Parathyroid adenoma (tissue), 2 donors: ENCODE measurements at regions not wholly inside any gene's neighbourhood (a gene's known extent, or its start where the extent isn't known, plus 50 kb on each side); places are given as distances from the start of the nearest gene placed in this dataset.
"Not testable (repeated sequence)": the region's sequence is repeated elsewhere in the genome, so short reads cannot be mapped to it uniquely, and the experiment has no call there.

Experiments used
- H2AFZ ChIP-seq: fragments of 300-600 bp; sonication (generic); one replicate; pipeline ENCODE4 v1.7.0; 2017; ENCODE audit warnings: antibody characterized with exemption, mild to moderate bottlenecking
- H3K27ac ChIP-seq: fragments of 300-600 bp; sonication (generic); one replicate; pipeline ENCODE4 v1.7.0; 2017
- H3K27me3 ChIP-seq: fragments of 300-600 bp; sonication (generic); one replicate; pipeline ENCODE4 v1.7.0; 2017; ENCODE audit warnings: low read length; ENCODE audit not compliant: control insufficient read depth, insufficient read depth
- H3K36me3 ChIP-seq: fragments of 300-600 bp; sonication (generic); one replicate; pipeline ENCODE4 v1.7.0; 2017; ENCODE audit warnings: low read length; ENCODE audit not compliant: control insufficient read depth, insufficient read depth
- H3K4me1 ChIP-seq: fragments of 300-600 bp; sonication (generic); one replicate; pipeline ENCODE4 v1.7.0; 2017; ENCODE audit warnings: control low read depth
- H3K4me2 ChIP-seq: fragments of 300-600 bp; sonication (generic); one replicate; pipeline ENCODE4 v1.7.0; 2017; ENCODE audit warnings: low read length
- H3K4me3 ChIP-seq: fragments of 300-600 bp; sonication (generic); one replicate; pipeline ENCODE4 v1.7.0; 2017; ENCODE audit warnings: low read depth, low read length
- H3K79me2 ChIP-seq: fragments of 300-600 bp; sonication (generic); one replicate; pipeline ENCODE4 v1.7.0; 2017; ENCODE audit warnings: control low read depth
- H3K9ac ChIP-seq: fragments of 300-600 bp; sonication (generic); one replicate; pipeline ENCODE4 v1.7.0; 2017; ENCODE audit warnings: mild to moderate bottlenecking
- H3K9me3 ChIP-seq: fragments of 300-600 bp; sonication (generic); one replicate; pipeline ENCODE4 v1.7.0; 2017; ENCODE audit warnings: low read length; ENCODE audit not compliant: control insufficient read depth
- TF ChIP-seq, protein P1 (sequence below): fragments of 300-600 bp; sonication (generic); IDR thresholded peaks from one replicate; pipeline ENCODE4 v1.7.0; 2017; ENCODE audit warnings: antibody characterized with exemption, mild to moderate bottlenecking
- donor health status: primary hyperparathyroidism.

DNA sequence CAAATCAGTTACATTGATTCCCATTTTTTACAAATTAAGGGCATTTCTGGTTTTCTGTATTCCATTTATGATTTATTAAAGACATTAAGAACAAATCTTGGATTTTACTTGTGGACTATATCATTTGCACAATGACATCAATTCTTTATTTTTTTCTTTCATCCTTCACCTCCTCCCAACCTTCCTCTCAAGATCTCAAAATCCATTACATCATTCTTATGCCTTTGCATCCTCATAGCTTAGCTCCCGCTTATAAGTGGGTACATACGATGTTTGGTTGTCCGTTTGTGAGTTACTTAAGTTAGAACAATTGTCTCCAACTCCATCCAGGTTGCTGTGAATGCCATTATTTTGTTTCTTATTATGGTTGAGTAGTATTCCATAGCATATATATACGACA is 752.8 kb downstream of the CD109 start:
- Histone ChIP-seq H3K4me3 (no peak overlapping the region), H3K9ac (no peak overlapping the region), H2AFZ (no peak overlapping the region), H3K36me3 (no peaks in the 10 kb centered on the region), H3K9me3 (no peaks in the 10 kb centered on the region), H3K4me2 (no peak overlapping the region), H3K27me3 (no peaks in the 10 kb centered on the region), H3K4me1 (no peaks in the 10 kb centered on the region), H3K79me2 (no peaks in the 10 kb centered on the region), H3K27ac (no peak overlapping the region)
- TF ChIP-seq, protein P1, sequence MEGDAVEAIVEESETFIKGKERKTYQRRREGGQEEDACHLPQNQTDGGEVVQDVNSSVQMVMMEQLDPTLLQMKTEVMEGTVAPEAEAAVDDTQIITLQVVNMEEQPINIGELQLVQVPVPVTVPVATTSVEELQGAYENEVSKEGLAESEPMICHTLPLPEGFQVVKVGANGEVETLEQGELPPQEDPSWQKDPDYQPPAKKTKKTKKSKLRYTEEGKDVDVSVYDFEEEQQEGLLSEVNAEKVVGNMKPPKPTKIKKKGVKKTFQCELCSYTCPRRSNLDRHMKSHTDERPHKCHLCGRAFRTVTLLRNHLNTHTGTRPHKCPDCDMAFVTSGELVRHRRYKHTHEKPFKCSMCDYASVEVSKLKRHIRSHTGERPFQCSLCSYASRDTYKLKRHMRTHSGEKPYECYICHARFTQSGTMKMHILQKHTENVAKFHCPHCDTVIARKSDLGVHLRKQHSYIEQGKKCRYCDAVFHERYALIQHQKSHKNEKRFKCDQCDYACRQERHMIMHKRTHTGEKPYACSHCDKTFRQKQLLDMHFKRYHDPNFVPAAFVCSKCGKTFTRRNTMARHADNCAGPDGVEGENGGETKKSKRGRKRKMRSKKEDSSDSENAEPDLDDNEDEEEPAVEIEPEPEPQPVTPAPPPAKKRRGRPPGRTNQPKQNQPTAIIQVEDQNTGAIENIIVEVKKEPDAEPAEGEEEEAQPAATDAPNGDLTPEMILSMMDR: no peak

GRCh38 chr6:74447013-74447412 is 751.0 kb downstream of the CD109 start:
- Histone ChIP-seq H2AFZ (no peak overlapping the region), H3K27me3 (no peaks in the 10 kb centered on the region), H3K4me1 (no peaks in the 10 kb centered on the region), H3K79me2 (no peaks in the 10 kb centered on the region), H3K27ac (no peak overlapping the region), H3K4me2 (no peak overlapping the region), H3K9me3 (no peaks in the 10 kb centered on the region), H3K36me3 (no peaks in the 10 kb centered on the region), H3K9ac (no peak overlapping the region), H3K4me3 (no peak overlapping the region)
- TF ChIP-seq, protein P1: no peak

DNA sequence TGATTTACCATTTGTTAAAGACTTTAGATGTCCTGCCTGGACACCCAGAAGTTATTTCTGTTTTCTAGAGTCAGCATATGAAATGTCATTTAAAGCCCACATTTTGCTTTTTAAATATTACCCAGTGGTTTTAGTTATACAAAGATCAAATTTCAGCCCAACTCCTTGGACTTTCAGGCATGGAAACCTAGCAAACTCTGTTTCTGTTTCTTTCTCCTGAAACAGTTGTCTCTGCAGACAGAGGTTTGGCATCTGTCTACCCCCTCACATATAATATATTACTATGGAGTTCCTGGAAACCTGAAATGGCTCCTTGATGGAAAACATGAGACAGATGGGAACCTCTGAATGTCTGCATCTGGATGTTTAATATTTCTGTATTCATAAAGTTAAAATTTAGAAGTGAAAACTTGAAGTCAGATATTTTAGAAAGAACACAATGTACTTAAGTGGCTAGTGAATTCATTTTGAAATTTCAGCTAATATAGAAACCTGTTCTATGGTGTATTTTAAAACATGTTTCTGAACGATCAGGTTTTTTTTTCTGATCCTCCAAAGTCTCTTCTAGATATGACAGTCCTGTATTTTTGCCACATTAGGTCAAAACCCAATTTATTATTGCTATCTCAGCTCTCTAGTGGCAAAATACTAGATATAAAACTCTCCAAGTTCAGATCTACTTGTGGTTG is 743.3 kb downstream of the CD109 start:
- H3K27me3 ChIP-seq: no peaks in the 10 kb centered on the region
- TF ChIP-seq, protein P1: no peak
- H3K79me2 ChIP-seq: no peaks in the 10 kb centered on the region
- H3K4me2 ChIP-seq: no peak overlapping the region
- H3K36me3 ChIP-seq: no peaks in the 10 kb centered on the region
- H3K4me1 ChIP-seq: no peaks in the 10 kb centered on the region
- H3K4me3 ChIP-seq: no peak overlapping the region
- no peak overlapping the region for H3K9ac ChIP-seq
- H2AFZ ChIP-seq: no peak overlapping the region
- no peak overlapping the region for H3K27ac ChIP-seq
- no peaks in the 10 kb centered on the region for H3K9me3 ChIP-seq

- not testable (repeated sequence) for H3K36me3 ChIP-seq, H3K27ac ChIP-seq, H3K4me3 ChIP-seq, H3K9ac ChIP-seq, H3K79me2 ChIP-seq, H3K9me3 ChIP-seq, H3K4me2 ChIP-seq, H3K4me1 ChIP-seq, H3K27me3 ChIP-seq, H2AFZ ChIP-seq
Observed at GRCh38 chr6:74438395-74438794, 742.4 kb downstream of the CD109 start.

- H3K27me3 ChIP-seq: no peaks in the 10 kb centered on the region
- H3K27ac ChIP-seq: no peak overlapping the region
- H3K79me2 ChIP-seq: no peaks in the 10 kb centered on the region
- no peaks in the 10 kb centered on the region for H3K4me1 ChIP-seq
- H3K4me3 ChIP-seq: no peak overlapping the region
- H3K9ac ChIP-seq: no peak overlapping the region
- no peak overlapping the region for H3K4me2 ChIP-seq
- no peaks in the 10 kb centered on the region for H3K36me3 ChIP-seq
- no peak overlapping the region for H2AFZ ChIP-seq
- H3K9me3 ChIP-seq: no peaks in the 10 kb centered on the region
- TF ChIP-seq, protein P1: no peak
Observed at GRCh38 chr6:74434171-74434570, 738.2 kb downstream of the CD109 start.
